ENCODE measurements at regions not wholly inside any gene's neighbourhood (a gene's known extent, or its start where the extent isn't known, plus 50 kb on each side); places are given as distances from the start of the nearest gene placed in this dataset.
"Not testable (repeated sequence)": the region's sequence is repeated elsewhere in the genome, so short reads cannot be mapped to it uniquely, and the experiment has no call there.

DNA sequence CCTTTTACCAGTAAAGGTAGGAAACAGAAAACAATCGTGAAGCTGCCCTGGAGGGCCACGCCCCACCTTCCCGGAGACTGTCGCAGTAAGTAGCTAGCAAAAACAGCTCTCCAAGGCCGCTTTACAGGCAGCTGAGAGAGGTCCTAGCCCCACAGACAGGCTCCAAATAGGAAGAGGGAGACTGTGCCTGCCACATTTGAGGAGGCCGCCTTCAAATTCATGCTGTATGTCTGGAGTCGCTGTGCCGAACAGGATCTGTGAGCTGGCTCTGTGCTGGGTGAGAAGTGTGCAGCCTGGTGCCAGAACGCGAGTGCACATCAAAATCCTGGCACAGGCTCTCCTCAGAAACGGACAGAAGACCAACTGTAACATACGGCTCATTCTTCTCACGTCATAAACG lies 582.2 kb downstream of the CETN3 start:
- no peak for DNase-seq

GRCh38 chr5:89826938-89827337 lies 582.6 kb downstream of the CETN3 start:
- no peak for DNase-seq

GRCh38 chr5:89823046-89823445 lies 586.5 kb downstream of the CETN3 start:
- DNase-seq = no peak

DNA sequence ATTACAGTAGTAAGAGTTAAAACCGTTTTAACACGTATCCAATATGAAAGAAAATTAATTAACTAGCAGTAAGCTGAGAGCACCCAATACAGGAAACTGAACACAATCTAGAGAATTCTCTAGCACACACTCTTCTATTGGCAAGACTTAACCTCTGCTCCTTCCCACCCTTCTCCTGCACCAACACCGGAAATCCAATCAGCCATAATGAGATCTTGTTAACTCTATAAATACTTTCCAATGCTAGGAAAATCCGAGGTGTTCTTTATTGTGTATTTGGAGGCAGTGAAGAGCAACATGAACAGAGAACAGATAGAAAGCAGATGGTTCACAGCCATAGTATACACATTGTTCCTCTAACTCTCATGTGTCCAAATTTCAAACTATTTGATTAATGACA lies 591.7 kb downstream of the CETN3 start:
- no peak for DNase-seq

DNA sequence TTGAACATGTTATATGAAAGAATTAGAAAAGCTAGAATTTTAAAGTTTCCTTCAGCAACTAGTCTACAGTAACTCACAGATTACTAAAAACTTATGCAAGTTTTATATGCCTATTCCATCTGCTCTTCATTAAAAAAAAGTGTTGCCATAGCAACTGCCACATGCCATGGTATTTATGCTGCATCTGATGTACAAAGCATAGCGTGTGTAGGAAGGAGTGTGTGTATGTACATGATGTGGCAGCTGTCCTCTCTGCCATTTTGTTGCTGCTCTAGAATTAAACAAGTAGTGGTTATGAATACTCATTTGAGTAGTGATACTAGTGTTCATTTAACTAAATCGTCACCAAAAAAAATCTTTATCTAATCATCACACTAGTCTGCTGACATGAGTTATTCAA lies 593.5 kb downstream of the CETN3 start:
- no peak for DNase-seq

DNA sequence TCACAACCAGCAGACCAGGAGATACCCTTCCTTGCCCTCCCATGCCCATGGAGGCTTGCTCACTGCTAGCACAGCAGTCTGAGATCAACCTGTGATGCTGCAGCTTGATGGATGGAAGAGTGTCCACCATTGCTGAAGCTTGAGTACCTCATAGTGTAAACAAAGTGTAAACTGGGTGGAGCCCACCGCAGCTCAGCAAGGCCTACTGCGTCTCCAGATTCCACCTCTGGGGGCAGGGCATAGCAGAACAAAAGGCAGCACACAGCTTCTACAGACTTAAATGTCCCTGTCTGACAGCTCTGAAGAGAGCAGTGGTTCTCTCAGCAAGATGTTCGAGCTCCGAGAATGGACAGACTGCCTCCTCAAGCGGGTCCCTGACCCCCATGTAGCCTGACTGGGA lies 608.8 kb downstream of the CETN3 start:
- DNase-seq = not testable (repeated sequence)

DNA sequence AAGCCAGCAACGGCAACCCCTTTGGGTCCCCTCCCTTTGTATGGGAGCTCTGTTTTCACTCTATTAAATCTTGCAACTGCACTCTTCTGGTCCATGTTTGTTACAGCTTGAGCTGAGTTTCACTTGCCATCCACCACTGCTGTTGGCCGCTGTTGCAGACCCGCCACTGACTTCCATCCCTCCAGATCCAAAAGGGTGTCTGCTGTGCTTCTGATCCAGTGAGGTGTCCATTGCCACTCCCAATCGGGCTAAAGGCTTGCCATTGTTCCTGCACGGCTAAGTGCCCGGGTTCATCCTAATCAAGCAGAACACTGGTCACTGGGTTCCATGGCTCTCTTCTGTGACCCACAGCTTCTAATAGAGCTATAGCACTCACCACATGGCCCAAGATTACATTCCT lies 615.1 kb downstream of the CETN3 start:
- DNase-seq = not testable (repeated sequence)

GRCh38 chr5:89779734-89780133 lies 629.8 kb downstream of the CETN3 start:
- not testable (repeated sequence) for DNase-seq

- no peak for DNase-seq
Measured at GRCh38 chr5:89777758-89778157, 631.8 kb downstream of the CETN3 start.

DNA sequence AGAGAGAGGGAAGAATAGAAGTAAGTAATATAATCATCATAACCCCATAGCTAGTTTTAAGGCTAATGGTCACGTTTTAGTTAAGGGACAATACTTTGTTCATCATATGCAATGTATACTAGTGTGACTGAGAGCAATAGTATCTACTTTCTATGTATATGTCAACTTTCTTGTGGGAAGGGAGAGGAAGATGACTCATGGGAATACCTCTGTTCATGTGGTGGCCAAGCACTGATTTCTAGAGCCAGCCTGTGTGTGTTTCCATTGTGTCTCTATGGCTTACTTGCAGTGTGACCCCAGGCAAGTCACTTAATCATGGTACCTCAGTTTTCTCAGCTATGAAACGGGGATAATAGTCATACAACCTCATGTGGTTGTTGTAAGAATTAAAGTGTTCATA lies 639.6 kb downstream of the CETN3 start:
- no peak for DNase-seq

GRCh38 chr5:89759802-89760201 lies 649.8 kb downstream of the CETN3 start:
- DNase-seq = no peak

- DNase-seq = no peak
Measured at GRCh38 chr5:89758146-89758545, 651.4 kb downstream of the CETN3 start.

GRCh38 chr5:89756955-89757354 lies 652.6 kb downstream of the CETN3 start:
- DNase-seq = no peak

DNA sequence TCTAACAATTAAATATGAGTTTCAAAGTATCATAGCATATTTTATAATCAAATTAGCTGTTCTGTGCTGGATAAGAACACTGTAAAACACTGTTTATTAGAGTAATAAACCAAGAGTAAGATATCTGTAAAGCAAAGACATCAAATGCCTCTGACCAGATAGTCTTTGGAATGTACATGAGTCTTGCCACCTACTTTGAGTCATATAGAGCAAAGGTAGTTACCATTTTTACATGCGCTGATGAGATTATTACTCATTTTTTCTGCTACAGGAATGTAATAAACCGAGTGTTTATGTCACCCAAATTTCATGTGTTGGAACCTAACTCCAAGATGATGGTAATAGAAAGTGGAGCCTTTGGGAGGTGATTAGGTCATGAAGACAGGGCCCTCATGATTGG lies 654.5 kb downstream of the CETN3 start:
- no peak for DNase-seq

GRCh38 chr5:89735082-89735481 lies 674.5 kb downstream of the CETN3 start:
- no peak for DNase-seq

DNA sequence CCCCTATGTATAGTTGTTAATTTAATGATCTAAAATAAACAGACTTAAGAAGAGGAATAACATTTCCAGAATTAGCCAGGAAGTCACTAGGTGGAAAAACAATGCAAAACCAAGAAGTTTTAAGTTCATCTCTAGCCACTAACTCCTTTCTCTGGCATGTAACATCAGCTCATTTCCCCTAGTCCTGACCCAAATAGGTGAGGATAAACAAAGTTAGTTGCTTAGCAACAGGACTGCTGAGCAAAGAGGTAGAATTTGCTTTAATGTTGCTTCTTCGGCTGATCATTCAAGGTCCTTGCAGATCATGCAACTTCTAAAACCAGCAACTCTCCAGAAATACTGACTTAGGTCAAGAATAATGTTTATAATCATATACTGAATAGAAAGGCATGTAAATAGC lies 675.8 kb downstream of the CETN3 start:
- DNase-seq = no peak

DNA sequence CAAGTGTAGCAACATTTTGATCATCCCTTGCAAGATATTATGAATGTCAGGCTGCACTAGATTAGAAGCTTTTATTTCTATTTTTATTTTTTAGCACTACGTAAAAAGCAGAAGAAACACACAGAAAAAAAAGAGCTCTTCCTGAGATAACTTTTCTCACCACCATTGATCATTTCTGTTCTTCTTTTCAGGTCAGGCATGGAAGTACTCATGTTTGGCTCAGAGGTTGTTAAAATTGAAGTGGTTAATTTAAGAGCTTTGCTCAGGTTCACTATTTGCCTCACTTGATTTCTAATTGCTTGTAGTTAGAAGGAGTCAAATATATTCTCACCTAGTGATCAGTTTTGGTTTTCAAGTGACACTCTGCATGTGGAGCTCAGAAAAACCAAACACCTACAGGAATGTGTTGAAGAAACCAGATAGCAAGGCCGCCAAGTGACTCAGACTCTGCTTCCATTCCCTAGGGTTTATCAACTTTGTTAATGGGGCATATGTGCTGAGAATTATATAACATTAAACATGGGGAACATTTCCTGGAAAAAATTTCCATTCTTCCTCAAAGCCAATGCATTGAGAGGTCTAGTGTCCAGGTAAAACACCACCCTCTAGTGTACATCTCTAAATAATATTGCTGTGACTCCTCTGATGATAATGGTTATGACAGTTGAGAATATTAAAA lies 679.8 kb downstream of the CETN3 start:
- no peak for DNase-seq

- no peak for DNase-seq
Measured at GRCh38 chr5:89728750-89729149, 680.8 kb downstream of the CETN3 start.

- DNase-seq = no peak
Measured at GRCh38 chr5:89728134-89728533, 681.4 kb downstream of the CETN3 start.

DNA sequence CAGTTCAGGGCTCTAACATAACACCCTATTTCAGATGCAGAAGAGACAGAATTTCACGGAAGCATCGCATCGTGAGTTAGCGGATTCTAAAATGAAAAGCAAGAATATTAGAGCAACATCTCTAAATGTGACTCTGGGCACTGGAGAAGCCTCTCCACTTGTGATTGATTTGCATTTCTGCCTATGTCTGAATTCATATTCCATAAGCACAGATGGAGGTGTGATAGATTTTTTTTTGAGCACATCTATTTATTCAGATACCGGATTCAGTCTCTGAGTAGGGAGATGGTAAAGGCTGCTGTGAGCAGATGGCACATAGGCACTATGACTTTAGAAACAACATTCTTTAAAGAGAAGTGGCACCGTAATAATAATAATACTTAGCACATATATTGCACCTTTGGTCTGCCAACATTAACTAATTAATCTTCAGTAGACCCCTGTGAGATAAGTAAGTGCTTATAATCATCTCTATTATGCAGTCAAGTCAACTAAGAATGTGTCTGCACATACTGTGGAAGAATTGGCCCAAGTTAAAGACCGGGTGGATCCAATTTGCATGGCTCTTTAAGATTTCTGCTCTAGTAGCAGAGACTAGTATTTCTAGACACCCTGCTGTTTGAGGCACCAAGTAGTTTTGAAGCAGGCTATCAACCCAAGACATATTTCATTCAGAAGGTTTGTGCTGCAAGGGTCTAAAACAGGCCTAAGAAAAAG lies 685.0 kb downstream of the CETN3 start:
- DNase-seq = no peak

GRCh38 chr5:89723907-89724306 lies 685.6 kb downstream of the CETN3 start:
- DNase-seq = no peak

GRCh38 chr5:89722538-89722937 lies 687.0 kb downstream of the CETN3 start:
- DNase-seq = no peak

DNA sequence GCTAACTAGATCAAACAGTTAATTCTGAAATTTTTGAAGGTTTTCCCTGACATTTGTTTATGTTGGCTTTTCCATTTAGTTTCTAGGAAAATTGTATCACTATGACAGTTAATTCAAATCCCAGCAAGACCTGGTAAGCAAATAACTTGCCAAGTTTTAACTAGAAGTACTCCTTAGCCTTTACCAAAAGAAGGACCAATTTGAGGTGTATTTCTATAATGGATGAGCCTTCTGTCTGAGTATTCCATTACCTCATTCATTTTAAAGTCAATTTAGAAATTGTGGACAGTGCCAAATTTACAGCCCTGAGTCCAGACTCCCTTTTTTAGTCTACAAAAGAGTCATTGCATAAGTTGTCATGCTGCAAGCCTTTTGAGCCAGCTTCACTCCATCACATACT lies 687.6 kb downstream of the CETN3 start:
- DNase-seq = no peak

DNA sequence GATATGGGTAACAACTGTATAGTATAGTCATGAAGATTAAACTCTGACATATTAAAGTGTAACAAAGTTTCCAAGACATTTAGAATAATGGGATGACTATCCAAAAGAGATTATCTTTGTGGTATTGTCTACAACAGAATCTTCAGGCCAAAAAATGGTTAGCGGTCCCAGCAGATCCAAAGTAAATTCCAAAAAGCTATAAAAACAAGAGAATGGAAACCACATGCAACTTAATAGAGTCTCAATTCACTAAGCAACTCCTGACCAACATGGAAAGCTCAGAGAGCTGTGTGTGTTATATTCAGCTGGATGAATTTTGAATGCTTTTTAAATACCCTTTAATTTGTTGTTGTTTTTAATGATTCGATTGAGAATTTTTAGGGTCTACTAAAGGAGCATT lies 688.2 kb downstream of the CETN3 start:
- no peak for DNase-seq

DNA sequence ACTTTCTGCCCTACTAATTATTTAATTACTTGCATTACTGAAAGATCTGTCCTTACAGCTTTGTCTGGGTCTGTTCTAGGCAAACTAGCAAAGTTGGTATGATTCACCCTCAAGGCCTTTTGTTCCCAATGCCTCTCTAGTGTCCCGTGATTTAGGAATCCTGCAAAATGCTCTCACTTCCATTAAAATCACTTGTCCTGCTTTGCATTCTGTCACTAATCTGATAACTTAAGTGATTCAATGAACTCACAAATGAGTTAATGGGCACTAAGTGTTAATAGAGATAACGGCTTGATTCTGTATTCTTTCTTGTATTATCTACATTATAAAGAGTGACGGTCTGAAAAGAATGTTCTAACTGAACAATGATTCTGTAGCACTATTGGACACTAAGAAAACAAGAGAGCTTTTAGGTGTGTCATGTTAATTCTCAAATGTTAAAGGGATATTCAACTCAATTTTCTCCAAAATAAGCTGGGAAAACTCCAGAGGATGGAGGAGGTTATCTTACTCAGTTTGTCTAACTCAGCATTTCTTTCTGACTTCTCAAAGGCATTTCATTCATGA lies 697.3 kb downstream of the CETN3 start:
- no peak for DNase-seq

Measured in CD4-positive, alpha-beta T cell treated with Interleukin-12 subunit alpha and Interleukin-12 subunit beta, for 1 hour (primary cell).